Trophoblast cell (in vitro differentiated cells and primary cell): ENCODE measurements at regions not wholly inside any gene's neighbourhood (a gene's known extent, or its start where the extent isn't known, plus 50 kb on each side); places are given as distances from the start of the nearest gene placed in this dataset.

ENCODE experiments used
- DNase-seq, 2 donors: peaks; one replicate each; pipeline ENCODE4 v3.0.0-alpha.2; 2016
- H2AFZ ChIP-seq: 2 replicates; pipeline ENCODE4 v1.6.1; 2013; ENCODE audit warnings: low read length, moderate library complexity, mild to moderate bottlenecking; ENCODE audit not compliant: insufficient read depth, poor library complexity
- H2AK5ac ChIP-seq: 2 replicates; pipeline ENCODE4 v1.6.1; 2013; ENCODE audit warnings: mild to moderate bottlenecking, low read length
- H2BK120ac ChIP-seq: 2 replicates; pipeline ENCODE4 v1.6.1; 2013; ENCODE audit warnings: low read length, mild to moderate bottlenecking, moderate library complexity; ENCODE audit not compliant: insufficient read depth, poor library complexity
- H2BK12ac ChIP-seq: 2 replicates; pipeline ENCODE4 v1.6.1; 2013; ENCODE audit warnings: mild to moderate bottlenecking, low read length, moderate library complexity
- H2BK5ac ChIP-seq: 2 replicates; pipeline ENCODE4 v1.6.1; 2013; ENCODE audit warnings: low read length, low read depth, moderate library complexity, mild to moderate bottlenecking; ENCODE audit not compliant: poor library complexity
- H3K14ac ChIP-seq: 2 replicates; pipeline ENCODE4 v1.6.1; 2013; ENCODE audit warnings: mild to moderate bottlenecking, low read length
- H3K18ac ChIP-seq: 2 replicates; pipeline ENCODE4 v1.6.1; 2013; ENCODE audit warnings: mild to moderate bottlenecking, low read length
- H3K23ac ChIP-seq: 2 replicates; pipeline ENCODE4 v1.6.1; 2013; ENCODE audit warnings: low read length
- H3K27ac ChIP-seq: 2 replicates; pipeline ENCODE4 v1.5.1; 2013; ENCODE audit warnings: low read depth, mild to moderate bottlenecking, inconsistent platforms, low read length, moderate library complexity
- H3K27me3 ChIP-seq: 2 replicates; pipeline ENCODE4 v1.6.1; 2013; ENCODE audit warnings: inconsistent platforms, mild to moderate bottlenecking, low read length, moderate library complexity; ENCODE audit not compliant: insufficient read depth
- H3K36me3 ChIP-seq, 2 experiments: 1 replicate in 1 of 2; 2 replicates in 1 of 2; pipeline ENCODE4 v1.6.1; 2013; ENCODE audit warnings: low read length in 2 of 2, mild to moderate bottlenecking in 2 of 2, moderate library complexity in 1 of 2; ENCODE audit not compliant: insufficient read depth in 2 of 2, control insufficient read depth in 1 of 2
- H3K4ac ChIP-seq: 2 replicates; pipeline ENCODE4 v1.6.1; 2013; ENCODE audit warnings: low read depth, mild to moderate bottlenecking, low read length, moderate library complexity
- H3K4me1 ChIP-seq, 2 experiments: 1 replicate in 1 of 2; 2 replicates in 1 of 2; pipeline ENCODE4 v1.6.1; 2013; ENCODE audit warnings: low read length in 2 of 2, mild to moderate bottlenecking in 2 of 2, moderate library complexity in 1 of 2; ENCODE audit not compliant: insufficient read depth in 2 of 2, control insufficient read depth in 1 of 2
- H3K4me2 ChIP-seq: 2 replicates; pipeline ENCODE4 v1.6.1; 2013; ENCODE audit warnings: inconsistent platforms, mild to moderate bottlenecking, low read length, moderate library complexity
- H3K4me3 ChIP-seq: 2 replicates; pipeline ENCODE4 v1.5.1; 2013; ENCODE audit warnings: mild to moderate bottlenecking, low read depth, low read length, inconsistent platforms
- H3K79me1 ChIP-seq: one replicate; pipeline ENCODE4 v1.6.1; 2013; ENCODE audit warnings: low read length
- H3K79me2 ChIP-seq: 2 replicates; pipeline ENCODE4 v1.6.1; 2013; ENCODE audit warnings: low read length, mild to moderate bottlenecking; ENCODE audit not compliant: control insufficient read depth, insufficient read depth, poor library complexity
- H3K9ac ChIP-seq: 2 replicates; pipeline ENCODE4 v1.6.1; 2013; ENCODE audit warnings: mild to moderate bottlenecking, low read length
- H3K9me3 ChIP-seq: 2 replicates; pipeline ENCODE4 v1.6.1; 2013; ENCODE audit warnings: low read depth, mild to moderate bottlenecking, control low read depth, inconsistent platforms, low read length; ENCODE audit not compliant: insufficient read depth
- H4K12ac ChIP-seq: 2 replicates; pipeline ENCODE4 v1.6.1; 2013; ENCODE audit warnings: low read depth, mild to moderate bottlenecking, low read length, moderate library complexity
- H4K8ac ChIP-seq: 2 replicates; pipeline ENCODE4 v1.6.1; 2013; ENCODE audit warnings: low read depth, mild to moderate bottlenecking, low read length, moderate library complexity
- H4K91ac ChIP-seq: one replicate; pipeline ENCODE4 v1.6.1; 2013; ENCODE audit warnings: low read depth, mild to moderate bottlenecking, low read length, moderate library complexity
- WGBS: extraction: QIAGEN DNeasy Blood & Tissue Kit; methylation state at CpG from one replicate; pipeline ENCODE4 v1.1.7; 2013; ENCODE audit warnings: missing lambda C conversion rate; ENCODE audit not compliant: insufficient read length, insufficient coverage; ENCODE audit errors: extremely low coverage; 5-methylcytosine and 5-hydroxymethylcytosine counted together

DNA sequence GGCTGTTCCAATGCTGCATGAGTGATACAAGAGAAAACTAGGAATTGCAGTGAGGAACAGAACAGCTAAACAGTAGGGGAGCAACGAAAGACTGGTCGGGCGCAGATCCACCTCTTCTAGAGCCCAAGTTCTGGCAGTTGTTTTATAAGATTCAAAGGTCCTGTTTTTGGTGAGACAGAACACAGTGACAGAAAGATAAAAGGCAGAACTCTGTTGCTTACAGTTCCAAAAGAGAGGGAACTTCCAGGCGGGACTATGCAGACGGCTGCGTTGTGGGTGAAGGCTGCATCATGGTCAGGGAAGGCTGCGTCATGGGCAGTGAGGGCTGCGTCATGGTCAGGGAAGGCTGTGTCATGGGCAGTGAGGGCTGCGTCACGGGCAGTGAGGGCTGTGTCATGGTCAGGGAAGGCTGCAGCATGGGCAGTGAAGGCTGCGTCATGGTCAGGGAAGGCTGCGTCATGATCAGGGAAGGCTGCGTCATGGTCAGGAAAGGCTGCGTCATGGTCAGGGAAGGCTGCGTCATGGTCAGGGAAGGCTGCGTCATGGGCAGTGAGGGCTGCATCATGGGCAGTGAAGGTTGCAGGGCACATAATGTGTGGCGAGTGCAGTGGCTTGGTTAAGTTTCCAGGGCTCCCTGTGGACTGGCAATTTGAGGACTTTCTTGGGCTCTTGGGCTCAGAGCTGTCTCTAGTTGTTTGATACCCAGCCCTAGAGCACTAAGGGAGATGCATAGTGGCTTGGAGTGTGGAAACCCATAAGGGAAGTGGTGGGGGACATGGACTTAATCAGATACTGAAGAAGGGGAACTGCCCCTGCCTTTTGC, 619.9 kb downstream of the AACS start:
- Histone ChIP-seq H3K27ac (no peak overlapping the region), H4K8ac (no peak overlapping the region), H3K79me2 (no peaks in the 10 kb centered on the region), H3K4ac (no peak overlapping the region), H3K36me3 (no peaks in the 10 kb centered on the region), H3K23ac (no peak overlapping the region), H4K12ac (no peak overlapping the region), H3K4me2 (no peak overlapping the region), H2AK5ac (no peak overlapping the region), H3K9me3 (peaks cover 3% of the 10 kb centered on the region), H3K79me1 (no peaks in the 10 kb centered on the region), H2BK5ac (no peak overlapping the region), H2BK120ac (no peak overlapping the region), H2BK12ac (no peak overlapping the region), H3K14ac (no peak overlapping the region), H3K27me3 (no peaks in the 10 kb centered on the region), H2AFZ (no peak overlapping the region), H3K4me3 (no peak overlapping the region), H3K4me1 (peaks cover 0 to 3% of the 10 kb centered on the region in 2 experiments), H3K9ac (no peak overlapping the region), H3K18ac (no peak overlapping the region), H4K91ac (no peak overlapping the region)
- DNase-seq, result no peak
- WGBS, result no CpG with 5 or more reads among the region's 17 CpGs

- no CpG with 5 or more reads among the region's 3 CpGs for WGBS
- no peak for DNase-seq
- Histone ChIP-seq H2BK5ac (no peak overlapping the region), H3K36me3 (no peaks in the 10 kb centered on the region), H4K91ac (no peak overlapping the region), H3K9ac (no peak overlapping the region), H3K79me2 (no peaks in the 10 kb centered on the region), H3K9me3 (peaks cover 3% of the 10 kb centered on the region), H3K4me1 (peaks cover 0 to 3% of the 10 kb centered on the region in 2 experiments), H2AK5ac (no peak overlapping the region), H4K12ac (no peak overlapping the region), H3K79me1 (no peaks in the 10 kb centered on the region), H3K23ac (no peak overlapping the region), H2BK12ac (no peak overlapping the region), H3K27me3 (no peaks in the 10 kb centered on the region), H3K4me2 (no peak overlapping the region), H3K4me3 (no peak overlapping the region), H2AFZ (no peak overlapping the region), H3K14ac (no peak overlapping the region), H3K27ac (no peak overlapping the region), H3K18ac (no peak overlapping the region), H4K8ac (no peak overlapping the region), H3K4ac (no peak overlapping the region), H2BK120ac (no peak overlapping the region)
Observed at GRCh38 chr12:125685915-125686314, 620.7 kb downstream of the AACS start.

DNA sequence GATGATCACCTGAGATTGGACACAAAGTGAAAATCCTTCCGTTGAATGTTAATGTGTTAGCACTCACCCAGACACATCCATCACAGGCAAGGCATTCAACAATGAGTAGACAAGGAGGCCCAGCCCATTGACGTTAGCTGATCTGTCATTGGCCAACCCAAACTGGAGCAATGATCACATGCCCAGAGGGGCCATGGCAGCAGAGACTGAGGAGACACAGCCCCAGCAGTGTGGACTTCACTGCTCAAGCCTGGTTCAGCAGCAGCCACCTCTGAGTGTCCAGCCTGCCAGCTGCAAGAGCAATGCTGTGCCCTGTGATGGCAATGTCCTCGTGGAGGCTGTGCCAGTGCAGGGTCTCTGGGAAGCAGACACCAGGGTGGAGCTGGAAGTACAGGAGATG, 622.2 kb downstream of the AACS start:
- Histone ChIP-seq H2BK5ac (no peak overlapping the region), H2AK5ac (no peak overlapping the region), H3K9me3 (peaks cover 3% of the 10 kb centered on the region), H3K79me1 (no peaks in the 10 kb centered on the region), H3K9ac (no peak overlapping the region), H4K12ac (no peak overlapping the region), H2AFZ (no peak overlapping the region), H3K18ac (no peak overlapping the region), H2BK12ac (no peak overlapping the region), H3K4me1 (peaks cover 0 to 3% of the 10 kb centered on the region in 2 experiments), H2BK120ac (no peak overlapping the region), H3K27me3 (no peaks in the 10 kb centered on the region), H3K36me3 (no peaks in the 10 kb centered on the region), H3K14ac (no peak overlapping the region), H3K79me2 (no peaks in the 10 kb centered on the region), H3K23ac (no peak overlapping the region), H3K27ac (no peak overlapping the region), H3K4me2 (no peak overlapping the region), H3K4me3 (no peak overlapping the region), H4K8ac (no peak overlapping the region), H4K91ac (no peak overlapping the region), H3K4ac (no peak overlapping the region)
- DNase-seq, result no peak
- WGBS, result no CpG with 5 or more reads among the region's 3 CpGs

DNA sequence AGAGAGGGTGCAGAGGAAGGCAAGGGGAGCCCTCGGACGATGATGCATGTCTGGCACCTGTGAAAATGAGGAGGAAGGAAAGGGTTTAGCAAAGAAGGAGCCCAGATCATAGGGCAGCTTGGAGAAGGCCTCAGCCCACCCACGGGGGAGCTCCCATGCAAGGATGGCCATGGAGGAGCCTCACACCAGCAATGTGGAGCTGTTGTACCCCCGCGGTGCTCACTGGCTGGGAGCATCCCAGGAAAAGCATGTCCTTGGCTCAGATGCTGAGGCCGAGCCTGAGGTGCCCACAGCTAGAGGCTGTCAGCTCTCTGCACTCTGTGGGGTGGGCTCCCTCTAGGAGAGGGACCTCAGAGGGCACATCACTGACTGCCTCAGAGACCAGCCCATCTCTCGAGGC, 622.6 kb downstream of the AACS start:
- H3K4me3 ChIP-seq, result no peak overlapping the region
- no peaks in the 10 kb centered on the region for H3K79me2 ChIP-seq
- no peaks in the 10 kb centered on the region for H3K36me3 ChIP-seq
- H3K79me1 ChIP-seq, result no peaks in the 10 kb centered on the region
- H3K27me3 ChIP-seq, result no peaks in the 10 kb centered on the region
- H2AFZ ChIP-seq, result no peak overlapping the region
- no peak overlapping the region for H3K9ac ChIP-seq
- H4K12ac ChIP-seq, result no peak overlapping the region
- no peak overlapping the region for H3K27ac ChIP-seq
- peaks cover 3% of the 10 kb centered on the region for H3K9me3 ChIP-seq
- H3K23ac ChIP-seq, result no peak overlapping the region
- H2BK12ac ChIP-seq, result no peak overlapping the region
- H3K4me1 ChIP-seq, result peaks cover 0 to 3% of the 10 kb centered on the region in 2 experiments
- H3K4me2 ChIP-seq, result no peak overlapping the region
- H2AK5ac ChIP-seq, result no peak overlapping the region
- H3K4ac ChIP-seq, result no peak overlapping the region
- H2BK5ac ChIP-seq, result no peak overlapping the region
- H4K91ac ChIP-seq, result no peak overlapping the region
- no peak overlapping the region for H2BK120ac ChIP-seq
- H4K8ac ChIP-seq, result no peak overlapping the region
- DNase-seq, result no peak
- H3K14ac ChIP-seq, result no peak overlapping the region
- no CpG with 5 or more reads among the region's 7 CpGs for WGBS
- H3K18ac ChIP-seq, result no peak overlapping the region
